ENCODE measurements at regions not wholly inside any gene's neighbourhood (a gene's known extent, or its start where the extent isn't known, plus 50 kb on each side); places are given as distances from the start of the nearest gene placed in this dataset.
"Not testable (repeated sequence)": the region's sequence is repeated elsewhere in the genome, so short reads cannot be mapped to it uniquely, and the experiment has no call there.

GRCh38 chr4:137825505-137825904 is 293.2 kb upstream of the PCDH18 start:
- no peak for DNase-seq

- DNase-seq: no peak
These were observed 290.7 kb upstream of the PCDH18 start for GRCh38 chr4:137823007-137823406.

GRCh38 chr4:137819964-137820383 is 287.7 kb upstream of the PCDH18 start:
- DNase-seq: peak; percentile 76

GRCh38 chr4:137812258-137812657 is 280.0 kb upstream of the PCDH18 start:
- DNase-seq: no peak

DNA sequence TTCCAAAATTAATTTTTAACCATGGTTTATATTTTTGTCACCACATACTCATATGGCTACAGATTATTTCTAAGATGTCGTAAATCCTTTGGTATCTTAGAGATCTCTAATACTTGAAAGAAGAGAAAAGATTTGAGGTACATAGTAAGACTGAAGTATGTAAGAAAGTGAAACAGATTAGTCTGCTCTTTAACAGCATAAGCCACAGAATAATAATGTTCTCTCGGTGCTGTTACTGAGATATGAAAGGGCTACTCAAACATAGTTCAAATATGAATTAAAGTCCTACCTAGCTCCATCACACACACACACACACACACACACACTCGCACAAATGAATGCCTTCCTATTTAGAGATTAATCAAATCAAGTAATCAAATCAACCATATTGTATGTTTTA is 274.1 kb upstream of the PCDH18 start:
- no peak for DNase-seq

DNA sequence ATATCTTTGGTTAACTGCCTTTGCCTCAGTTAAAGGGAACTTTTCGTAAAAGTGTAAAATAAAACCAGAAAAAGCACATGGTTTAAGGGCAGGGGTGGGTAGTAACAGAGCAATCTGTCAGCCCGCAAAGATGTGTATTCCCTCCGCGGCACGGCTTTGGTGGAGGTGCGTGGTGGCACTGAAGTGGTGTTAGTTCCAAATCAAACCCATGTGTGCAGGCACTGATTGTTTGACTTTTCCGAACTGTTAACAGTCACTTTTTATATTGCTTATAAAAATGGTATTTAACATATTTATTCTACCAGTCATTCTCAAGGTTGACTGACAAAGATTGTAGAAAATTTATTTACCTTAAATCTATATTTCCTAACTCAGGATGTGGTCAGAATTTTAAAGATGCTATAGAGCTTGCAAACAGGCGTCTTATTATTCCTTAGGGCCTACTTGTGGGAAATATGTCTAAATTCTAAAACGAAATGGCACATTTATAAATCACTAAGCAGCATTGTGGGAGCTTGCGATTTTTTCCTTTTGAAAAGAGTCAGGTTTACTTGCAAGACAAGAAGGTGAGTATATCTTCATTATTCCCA is 272.7 kb upstream of the PCDH18 start:
- DNase-seq: no peak

DNA sequence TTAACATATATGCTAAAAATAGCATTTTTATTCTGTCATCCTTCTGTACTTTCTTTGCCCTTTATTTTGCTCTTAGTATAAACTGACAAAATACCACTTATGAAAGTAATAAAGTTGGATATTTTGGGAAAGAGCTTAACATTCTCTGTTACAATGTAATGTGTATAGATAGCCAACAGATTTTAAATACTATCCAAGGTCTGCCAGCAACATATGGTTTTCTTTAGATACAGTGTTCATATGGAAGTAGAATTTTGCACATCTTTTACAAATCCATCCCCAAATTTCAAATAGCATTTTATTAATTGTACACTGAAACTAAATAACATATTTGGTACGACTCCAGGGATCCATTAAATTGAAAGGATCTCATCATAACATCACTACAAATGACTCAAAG is 268.6 kb upstream of the PCDH18 start:
- no peak for DNase-seq

GRCh38 chr4:137794764-137795254 is 262.5 kb upstream of the PCDH18 start:
- no peak for DNase-seq

GRCh38 chr4:137789263-137789662 is 257.0 kb upstream of the PCDH18 start:
- not testable (repeated sequence) for DNase-seq

GRCh38 chr4:137783923-137784322 is 251.6 kb upstream of the PCDH18 start:
- not testable (repeated sequence) for DNase-seq

- DNase-seq: no peak
These were observed 243.4 kb upstream of the PCDH18 start for GRCh38 chr4:137775701-137776100.

DNA sequence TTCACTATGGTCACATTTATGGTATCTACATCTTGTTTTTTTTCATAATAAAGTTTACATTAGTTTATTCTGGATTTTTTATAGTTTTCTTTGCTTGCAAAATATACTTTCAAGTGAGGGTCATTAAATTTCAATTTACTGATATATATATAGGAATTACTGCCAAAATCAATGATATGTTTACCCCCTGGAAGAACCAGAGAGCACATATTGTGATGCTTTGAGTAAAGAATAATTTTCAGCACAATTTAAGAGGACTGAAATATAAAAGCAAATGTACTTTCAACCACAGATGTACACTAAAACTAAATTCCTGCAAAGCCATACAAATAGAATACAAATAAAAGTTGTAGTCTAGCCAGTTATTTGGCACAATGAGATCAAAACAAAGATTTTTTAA is 242.2 kb upstream of the PCDH18 start:
- DNase-seq: no peak

- DNase-seq: no peak
These were observed 236.6 kb upstream of the PCDH18 start for GRCh38 chr4:137768881-137769280.

DNA sequence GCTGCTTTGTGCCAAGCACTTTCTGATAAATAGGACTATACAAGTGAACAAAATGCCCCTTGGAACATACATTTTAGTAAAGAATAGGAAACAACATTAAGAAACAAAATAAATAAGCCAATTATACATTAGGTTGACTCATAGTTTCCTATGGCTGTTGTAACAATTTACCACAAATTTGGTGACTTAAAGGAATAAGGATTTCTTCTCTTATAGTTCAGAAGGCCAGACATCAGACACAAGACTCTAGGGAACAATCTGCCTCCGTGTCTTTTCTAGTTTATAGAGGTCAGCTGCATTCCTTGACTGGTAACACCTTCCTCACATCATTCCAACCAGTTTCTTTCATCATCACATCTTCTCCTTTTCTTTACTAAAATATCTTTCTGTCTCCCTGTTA is 235.9 kb upstream of the PCDH18 start:
- DNase-seq: no peak

DNA sequence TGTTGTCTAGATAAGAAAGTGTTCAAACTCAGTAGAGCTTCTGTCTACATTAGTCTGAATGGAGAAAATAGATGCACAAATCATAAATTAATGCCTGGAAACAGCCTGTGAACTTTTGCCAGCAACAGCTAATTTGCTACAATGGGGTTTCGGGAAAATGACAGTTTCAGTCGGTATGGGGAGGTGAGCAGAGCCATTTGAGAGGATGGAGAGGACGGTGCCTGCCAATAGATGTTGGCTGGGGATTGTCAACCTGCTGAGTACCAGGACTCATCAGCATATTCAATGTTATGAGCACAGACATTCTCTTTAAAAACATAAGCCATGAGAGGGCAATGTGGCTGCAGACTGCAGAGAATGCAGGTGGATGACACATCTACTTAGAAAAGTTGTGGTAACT is 230.3 kb upstream of the PCDH18 start:
- no peak for DNase-seq

GRCh38 chr4:137754652-137755471 is 222.6 kb upstream of the PCDH18 start:
- DNase-seq: no peak

DNA sequence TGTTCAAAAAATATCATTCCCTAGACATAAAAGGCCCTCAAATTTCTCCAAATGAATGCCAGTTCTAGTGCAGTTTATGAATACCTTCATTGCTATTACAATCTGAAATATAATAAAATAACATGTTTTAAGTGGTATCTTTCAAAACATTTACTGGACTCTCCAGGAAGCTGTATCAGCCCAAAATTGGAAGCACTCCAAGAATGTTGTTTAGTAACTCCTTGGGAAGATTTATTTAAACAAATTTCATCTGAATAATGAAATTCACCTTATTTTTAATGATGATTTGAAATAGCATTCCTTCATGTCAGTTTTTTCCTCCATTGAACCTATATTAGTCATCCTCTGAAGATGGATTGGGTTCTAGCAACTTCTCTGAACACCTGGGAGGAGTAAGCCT is 217.2 kb upstream of the PCDH18 start:
- peak; percentile 2 for DNase-seq

GRCh38 chr4:137748616-137749015 is 216.3 kb upstream of the PCDH18 start:
- no peak for DNase-seq

GRCh38 chr4:137740141-137740540 is 207.8 kb upstream of the PCDH18 start:
- no peak for DNase-seq

GRCh38 chr4:137739391-137739790 is 207.1 kb upstream of the PCDH18 start:
- DNase-seq: no peak

- no peak for DNase-seq
These were observed 206.2 kb upstream of the PCDH18 start for GRCh38 chr4:137738375-137738990.

GRCh38 chr4:137735561-137736104 is 203.3 kb upstream of the PCDH18 start:
- DNase-seq: no peak

Measured in dermis blood vessel endothelial cell (primary cell).